Activated naive CD4-positive, alpha-beta T cell treated with anti-CD3 and anti-CD28 coated beads, Interleukin-2, amount 10 ng/mL, durations not matched to agents 7 days and 5 days (primary cell): ENCODE measurements at regions not wholly inside any gene's neighbourhood (a gene's known extent, or its start where the extent isn't known, plus 50 kb on each side); places are given as distances from the start of the nearest gene placed in this dataset.
"Not testable (repeated sequence)": the region's sequence is repeated elsewhere in the genome, so short reads cannot be mapped to it uniquely, and the experiment has no call there.

Experiments
- CTCF ChIA-PET: fragments of 350-600 bp; sonication (Branson Sonifier 250); formaldehyde crosslinking; loops from one replicate; lab custom pipeline; 2021; ENCODE audit warnings: antibody characterized with exemption; lab: Charles Lee
- DNase-seq: peaks from one replicate; pipeline ENCODE4 v3.0.0-alpha.2; 2020
- H3K27ac Mint-ChIP-seq: one replicate; pipeline ENCODE4 v1.8.0; 2021; ENCODE audit warnings: mild to moderate bottlenecking, moderate library complexity, mixed read lengths
- H3K27me3 Mint-ChIP-seq: one replicate; pipeline ENCODE4 v1.8.0; 2021; ENCODE audit warnings: mild to moderate bottlenecking, mixed read lengths
- H3K36me3 Mint-ChIP-seq: one replicate; pipeline ENCODE4 v1.8.0; 2021; ENCODE audit warnings: mixed read lengths
- H3K4me1 Mint-ChIP-seq: one replicate; pipeline ENCODE4 v1.8.0; 2021; ENCODE audit warnings: mixed read lengths
- H3K4me3 Mint-ChIP-seq: one replicate; pipeline ENCODE4 v1.8.0; 2021; ENCODE audit warnings: mild to moderate bottlenecking, moderate library complexity, mixed read lengths
- H3K9me3 Mint-ChIP-seq: one replicate; pipeline ENCODE4 v1.8.0; 2021; ENCODE audit warnings: mixed read lengths

- CTCF ChIA-PET: no interaction called here
- Mint-ChIP-seq H3K27me3 (no peaks in the 10 kb centered on the region), H3K4me3 (no peak overlapping the region), H3K9me3 (peaks cover 4% of the 10 kb centered on the region), H3K4me1 (no peaks in the 10 kb centered on the region), H3K36me3 (no peaks in the 10 kb centered on the region), H3K27ac (no peak overlapping the region)
- DNase-seq: no peak
Observed at GRCh38 chr13:89455741-89456140, 1784.6 kb downstream of the SLITRK5 start.

GRCh38 chr13:89457977-89458376 lies 1786.8 kb downstream of the SLITRK5 start:
- H3K36me3 Mint-ChIP-seq: no peaks in the 10 kb centered on the region
- no peaks in the 10 kb centered on the region for H3K27me3 Mint-ChIP-seq
- no peak overlapping the region for H3K4me3 Mint-ChIP-seq
- DNase-seq: no peak
- peaks cover 2% of the 10 kb centered on the region for H3K9me3 Mint-ChIP-seq
- CTCF ChIA-PET: no interaction called here
- no peak overlapping the region for H3K27ac Mint-ChIP-seq
- H3K4me1 Mint-ChIP-seq: no peaks in the 10 kb centered on the region

GRCh38 chr13:89458456-89458855 lies 1787.3 kb downstream of the SLITRK5 start:
- no peaks in the 10 kb centered on the region for H3K27me3 Mint-ChIP-seq
- CTCF ChIA-PET: no interaction called here
- H3K27ac Mint-ChIP-seq: no peak overlapping the region
- no peak overlapping the region for H3K4me3 Mint-ChIP-seq
- no peak for DNase-seq
- H3K9me3 Mint-ChIP-seq: peaks cover 2% of the 10 kb centered on the region
- no peaks in the 10 kb centered on the region for H3K36me3 Mint-ChIP-seq
- no peaks in the 10 kb centered on the region for H3K4me1 Mint-ChIP-seq

- H3K4me1 Mint-ChIP-seq, H3K27ac Mint-ChIP-seq, DNase-seq, CTCF ChIA-PET, H3K36me3 Mint-ChIP-seq, H3K4me3 Mint-ChIP-seq, H3K27me3 Mint-ChIP-seq, H3K9me3 Mint-ChIP-seq: not testable (repeated sequence)
Observed at GRCh38 chr13:89460895-89461294, 1789.7 kb downstream of the SLITRK5 start.

GRCh38 chr13:89465366-89465765 lies 1794.2 kb downstream of the SLITRK5 start:
- no peaks in the 10 kb centered on the region for H3K9me3 Mint-ChIP-seq
- DNase-seq: no peak
- H3K4me1 Mint-ChIP-seq: no peaks in the 10 kb centered on the region
- no peaks in the 10 kb centered on the region for H3K36me3 Mint-ChIP-seq
- CTCF ChIA-PET: no interaction called here
- no peaks in the 10 kb centered on the region for H3K27me3 Mint-ChIP-seq
- no peak overlapping the region for H3K4me3 Mint-ChIP-seq
- H3K27ac Mint-ChIP-seq: no peak overlapping the region

GRCh38 chr13:89468081-89468480 lies 1796.9 kb downstream of the SLITRK5 start:
- Mint-ChIP-seq H3K27ac (no peak overlapping the region), H3K36me3 (no peaks in the 10 kb centered on the region), H3K4me1 (no peaks in the 10 kb centered on the region), H3K27me3 (no peaks in the 10 kb centered on the region), H3K9me3 (peaks cover 3% of the 10 kb centered on the region), H3K4me3 (no peak overlapping the region)
- no peak for DNase-seq
- CTCF ChIA-PET: no interaction called here

- H3K4me1 Mint-ChIP-seq: no peaks in the 10 kb centered on the region
Observed at GRCh38 chr13:89470901-89471300, 1799.7 kb downstream of the SLITRK5 start.

GRCh38 chr13:89474432-89474831 lies 1803.3 kb downstream of the SLITRK5 start:
- H3K4me1 Mint-ChIP-seq: no peaks in the 10 kb centered on the region
- CTCF ChIA-PET: no interaction called here
- no peaks in the 10 kb centered on the region for H3K36me3 Mint-ChIP-seq
- no peak overlapping the region for H3K27ac Mint-ChIP-seq
- DNase-seq: no peak
- H3K9me3 Mint-ChIP-seq: peaks cover 15% of the 10 kb centered on the region
- H3K27me3 Mint-ChIP-seq: no peaks in the 10 kb centered on the region
- no peak overlapping the region for H3K4me3 Mint-ChIP-seq

More at GRCh38 chr13:89470901-89471300, 1799.7 kb downstream of the SLITRK5 start:
- Mint-ChIP-seq H3K9me3 (peaks cover 11% of the 10 kb centered on the region), H3K4me3 (no peak overlapping the region), H3K27me3 (no peaks in the 10 kb centered on the region), H3K27ac (no peak overlapping the region), H3K36me3 (no peaks in the 10 kb centered on the region)
- DNase-seq: no peak
- CTCF ChIA-PET: interaction anchor here (0.6 kb wide), 1 partner anchor 34 kb away, joined by 3 read pairs; no protein-coding TSS in a partner anchor

GRCh38 chr13:89486065-89486464 lies 1814.9 kb downstream of the SLITRK5 start:
- Mint-ChIP-seq H3K4me1 (no peaks in the 10 kb centered on the region), H3K9me3 (no peaks in the 10 kb centered on the region), H3K4me3 (no peak overlapping the region), H3K36me3 (no peaks in the 10 kb centered on the region), H3K27me3 (no peaks in the 10 kb centered on the region), H3K27ac (no peak overlapping the region)
- no peak for DNase-seq
- CTCF ChIA-PET: no interaction called here

- H3K4me1 Mint-ChIP-seq: no peaks in the 10 kb centered on the region
- DNase-seq: no peak
- no peak overlapping the region for H3K27ac Mint-ChIP-seq
- H3K36me3 Mint-ChIP-seq: no peaks in the 10 kb centered on the region
- peaks cover 3% of the 10 kb centered on the region for H3K9me3 Mint-ChIP-seq
- no peak overlapping the region for H3K4me3 Mint-ChIP-seq
- CTCF ChIA-PET: no interaction called here
- H3K27me3 Mint-ChIP-seq: no peaks in the 10 kb centered on the region
Observed at GRCh38 chr13:89486709-89487108, 1815.5 kb downstream of the SLITRK5 start.

- H3K4me1 Mint-ChIP-seq: no peaks in the 10 kb centered on the region
- H3K27ac Mint-ChIP-seq: no peak overlapping the region
- peaks cover 6% of the 10 kb centered on the region for H3K9me3 Mint-ChIP-seq
- CTCF ChIA-PET: no interaction called here
- no peak overlapping the region for H3K4me3 Mint-ChIP-seq
- H3K27me3 Mint-ChIP-seq: no peaks in the 10 kb centered on the region
- DNase-seq: no peak
- H3K36me3 Mint-ChIP-seq: no peaks in the 10 kb centered on the region
Observed at GRCh38 chr13:89490661-89491060, 1819.5 kb downstream of the SLITRK5 start.

GRCh38 chr13:89496478-89496877 lies 1825.3 kb downstream of the SLITRK5 start:
- H3K9me3 Mint-ChIP-seq: peaks cover 7% of the 10 kb centered on the region
- CTCF ChIA-PET: no interaction called here
- H3K27me3 Mint-ChIP-seq: no peaks in the 10 kb centered on the region
- H3K27ac Mint-ChIP-seq: no peak overlapping the region
- DNase-seq: no peak
- no peaks in the 10 kb centered on the region for H3K4me1 Mint-ChIP-seq
- H3K36me3 Mint-ChIP-seq: no peaks in the 10 kb centered on the region
- no peak overlapping the region for H3K4me3 Mint-ChIP-seq

GRCh38 chr13:89497658-89498057 lies 1826.5 kb downstream of the SLITRK5 start:
- Mint-ChIP-seq H3K4me3 (no peak overlapping the region), H3K27ac (no peak overlapping the region), H3K36me3 (no peaks in the 10 kb centered on the region), H3K9me3 (peaks cover 7% of the 10 kb centered on the region), H3K27me3 (no peaks in the 10 kb centered on the region), H3K4me1 (no peaks in the 10 kb centered on the region)
- DNase-seq: no peak
- CTCF ChIA-PET: interaction anchor here (0.6 kb wide), 1 partner anchor 17 kb away, joined by 3 read pairs; no protein-coding TSS in a partner anchor

GRCh38 chr13:89502286-89502685 lies 1831.1 kb downstream of the SLITRK5 start:
- Mint-ChIP-seq H3K36me3 (no peaks in the 10 kb centered on the region), H3K27me3 (no peaks in the 10 kb centered on the region), H3K4me1 (no peaks in the 10 kb centered on the region), H3K9me3 (peaks cover 1% of the 10 kb centered on the region), H3K4me3 (no peak overlapping the region), H3K27ac (no peak overlapping the region)
- CTCF ChIA-PET: no interaction called here
- no peak for DNase-seq

GRCh38 chr13:89514534-89515312 lies 1832.8 kb upstream of the MIR17HG start:
- no peaks in the 10 kb centered on the region for H3K4me1 Mint-ChIP-seq
- no peaks in the 10 kb centered on the region for H3K27me3 Mint-ChIP-seq
- peaks cover 22% of the 10 kb centered on the region for H3K9me3 Mint-ChIP-seq
- H3K4me3 Mint-ChIP-seq: no peak overlapping the region
- H3K27ac Mint-ChIP-seq: no peak overlapping the region
- CTCF ChIA-PET: no interaction called here
- no peaks in the 10 kb centered on the region for H3K36me3 Mint-ChIP-seq
- no peak for DNase-seq
